H1 (cell line): ENCODE measurements at regions not wholly inside any gene's neighbourhood (a gene's known extent, or its start where the extent isn't known, plus 50 kb on each side); places are given as distances from the start of the nearest gene placed in this dataset.

Experiments used
- CTCF ChIA-PET: fragments of 300-600 bp; sonication (Branson Sonifier 250); formaldehyde crosslinking; loops from one replicate; lab custom pipeline; 2021; ENCODE audit not compliant: partially characterized antibody; lab: Charles Lee
- POLR2A ChIA-PET: fragments of 300-600 bp; sonication (Branson Sonifier 250); formaldehyde crosslinking; loops from one replicate; lab custom pipeline; 2021; ENCODE audit warnings: inconsistent platforms; ENCODE audit not compliant: partially characterized antibody; lab: Charles Lee
- DNase-seq, 2 experiments: peaks; one replicate each; pipeline versions ENCODE4 v3.0.0 to v3.0.0-alpha.2; 2010 to 2022; ENCODE audit warnings: low spot score in 2 of 2, low read depth in 1 of 2, mixed read lengths in 1 of 2
- FAIRE-seq: peaks from 2 replicates; lab custom pipeline; 2011; peaks lifted over from hg19 to GRCh38; lab: Jason Lieb, UNC
- H2AFZ ChIP-seq: 2 replicates; pipeline ENCODE4 v1.8.1; 2012; ENCODE audit warnings: low read length, inconsistent platforms
- H2AK5ac ChIP-seq: 2 replicates; pipeline ENCODE4 v1.6.1; 2013; ENCODE audit warnings: low read depth, low read length
- H2BK120ac ChIP-seq: replicated peaks from 2 replicates; pipeline ENCODE3; 2013; ENCODE audit warnings: low read depth, low read length, inconsistent platforms
- H2BK12ac ChIP-seq: 2 replicates; pipeline ENCODE4 v1.6.1; 2013; ENCODE audit warnings: low read depth, low read length
- H2BK15ac ChIP-seq: 2 replicates; pipeline ENCODE4 v1.6.1; 2013; ENCODE audit warnings: low read length
- H2BK20ac ChIP-seq: 2 replicates; pipeline ENCODE4 v1.6.1; 2013; ENCODE audit warnings: low read length
- H2BK5ac ChIP-seq: 2 replicates; pipeline ENCODE4 v1.6.1; 2013; ENCODE audit warnings: low read depth, low read length
- H3K14ac ChIP-seq: 2 replicates; pipeline ENCODE4 v1.6.1; 2013; ENCODE audit warnings: inconsistent platforms; ENCODE audit not compliant: insufficient read length
- H3K18ac ChIP-seq: 2 replicates; pipeline ENCODE4 v1.6.1; 2013; ENCODE audit warnings: low read length; ENCODE audit errors: extremely low read depth
- H3K23ac ChIP-seq: 2 replicates; pipeline ENCODE4 v1.6.1; 2013; ENCODE audit warnings: inconsistent platforms; ENCODE audit not compliant: insufficient read length
- H3K23me2 ChIP-seq: 2 replicates; pipeline ENCODE4 v1.6.1; 2013; ENCODE audit warnings: low read depth, low read length
- H3K27ac ChIP-seq: 2 replicates; pipeline ENCODE4 v1.6.1; 2011; ENCODE audit warnings: low read depth, low read length, inconsistent platforms
- H3K27me3 ChIP-seq, 4 experiments: replicated peaks in 1 of 4; 1 replicate in 1 of 4; 2 replicates in 3 of 4; pipeline versions ENCODE4 v1.6.1 to v1.8.1; 2011 to 2013; ENCODE audit warnings: low read length in 3 of 4, mild to moderate bottlenecking in 3 of 4, inconsistent platforms in 2 of 4, mixed read lengths in 2 of 4, moderate library complexity in 1 of 4; ENCODE audit not compliant: control insufficient read depth in 3 of 4, insufficient read depth in 3 of 4; ENCODE audit errors: extremely low read depth in 1 of 4
- H3K36me3 ChIP-seq, 4 experiments: 2 replicates each; pipeline versions ENCODE4 v1.6.1 to v1.8.1; 2011 to 2013; ENCODE audit warnings: mild to moderate bottlenecking in 4 of 4, low read length in 3 of 4, moderate library complexity in 2 of 4, control low read depth in 1 of 4, inconsistent platforms in 1 of 4; ENCODE audit not compliant: insufficient read depth in 4 of 4, control insufficient read depth in 2 of 4
- H3K4ac ChIP-seq: replicated peaks from 2 replicates; pipeline ENCODE3; 2013; ENCODE audit warnings: low read length, low read depth, mixed read lengths, inconsistent platforms; ENCODE audit not compliant: insufficient read length
- H3K4me1 ChIP-seq, 4 experiments: replicated peaks in 1 of 4; 1 replicate in 1 of 4; 2 replicates in 3 of 4; pipeline versions ENCODE4 v1.6.1 to v1.8.1; 2011 to 2013; ENCODE audit warnings: low read length in 3 of 4, inconsistent platforms in 2 of 4, mixed read lengths in 1 of 4; ENCODE audit not compliant: insufficient read depth in 4 of 4, control insufficient read depth in 3 of 4
- H3K4me2 ChIP-seq, 2 experiments: 2 replicates each; pipeline versions ENCODE4 v1.6.1 to v1.8.1; 2011 to 2013; ENCODE audit warnings: low read depth in 2 of 2, low read length in 2 of 2, control low read depth in 1 of 2, inconsistent platforms in 1 of 2, mild to moderate bottlenecking in 1 of 2; ENCODE audit not compliant: insufficient read depth in 1 of 2
- H3K4me3 ChIP-seq, 4 experiments: fragments of 200-600, 300-600 bp in 1 of 4; sonication (generic), shearing (Covaris generic), sonication (Bioruptor Twin) in 1 of 4; 2 replicates each; pipeline versions ENCODE4 v1.5.1 to v1.8.1; 2011 to 2016; ENCODE audit warnings: low read length in 4 of 4, low read depth in 3 of 4, control low read depth in 2 of 4, inconsistent platforms in 2 of 4, mild to moderate bottlenecking in 2 of 4, mixed read lengths in 1 of 4, moderate library complexity in 1 of 4; ENCODE audit not compliant: insufficient read depth in 2 of 4; ENCODE audit errors: extremely low read depth in 1 of 4
- H3K56ac ChIP-seq: replicated peaks from 2 replicates; pipeline ENCODE3; 2013; ENCODE audit warnings: low read depth, mild to moderate bottlenecking, mixed read lengths, low read length, inconsistent platforms; ENCODE audit not compliant: insufficient read length
- H3K79me1 ChIP-seq: 2 replicates; pipeline ENCODE4 v1.6.1; 2013; ENCODE audit warnings: low read depth, low read length, control low read depth
- H3K79me2 ChIP-seq, 2 experiments: 2 replicates each; pipeline versions ENCODE4 v1.6.1 to v1.8.1; 2012 to 2013; ENCODE audit warnings: low read length in 2 of 2, mild to moderate bottlenecking in 2 of 2, inconsistent platforms in 1 of 2; ENCODE audit not compliant: insufficient read depth in 2 of 2, control insufficient read depth in 1 of 2
- H3K9ac ChIP-seq, 4 experiments: replicated peaks in 1 of 4; 1 replicate in 1 of 4; 2 replicates in 3 of 4; pipeline versions ENCODE4 v1.6.1 to v1.8.1; 2011 to 2013; ENCODE audit warnings: low read depth in 3 of 4, low read length in 3 of 4, control low read depth in 2 of 4, mild to moderate bottlenecking in 2 of 4, moderate library complexity in 2 of 4, inconsistent platforms in 1 of 4; ENCODE audit errors: extremely low read depth in 1 of 4
- H3K9me3 ChIP-seq, 2 experiments: 2 replicates each; pipeline versions ENCODE4 v1.6.1 to v1.8.1; 2012 to 2013; ENCODE audit warnings: mild to moderate bottlenecking in 2 of 2, moderate library complexity in 2 of 2, control low read depth in 1 of 2, inconsistent platforms in 1 of 2, low read depth in 1 of 2, low read length in 1 of 2, mixed read lengths in 1 of 2; ENCODE audit not compliant: insufficient read depth in 2 of 2
- H4K20me1 ChIP-seq, 2 experiments: replicated peaks in 1 of 2; 2 replicates each; pipeline versions ENCODE3 to v1.8.1; 2011 to 2013; ENCODE audit warnings: inconsistent platforms in 2 of 2, low read length in 2 of 2, mild to moderate bottlenecking in 1 of 2; ENCODE audit not compliant: insufficient read depth in 2 of 2, control insufficient read depth in 1 of 2
- H4K5ac ChIP-seq: 2 replicates; pipeline ENCODE4 v1.6.1; 2013; ENCODE audit warnings: low read length, low read depth, mixed read lengths, inconsistent platforms; ENCODE audit not compliant: insufficient read length
- H4K8ac ChIP-seq: 2 replicates; pipeline ENCODE4 v1.8.0; 2013; ENCODE audit warnings: mild to moderate bottlenecking, moderate library complexity, low read length, inconsistent platforms; ENCODE audit not compliant: insufficient read depth; ENCODE audit errors: extremely low read depth
- H4K91ac ChIP-seq: replicated peaks from 2 replicates; pipeline ENCODE3; 2013; ENCODE audit warnings: low read length, mixed read lengths, inconsistent platforms; ENCODE audit not compliant: insufficient read length
- GTF2F1 ChIP-seq: IDR thresholded peaks from 2 replicates; pipeline ENCODE4 v1.6.1; 2012; ENCODE audit warnings: low read depth, low read length, improper control_type of control experiment, borderline replicate concordance
- HDAC2 ChIP-seq, 2 experiments: fragments of 300-600 bp in 1 of 2; sonication (generic) in 1 of 2; IDR thresholded peaks; 2 replicates each; pipeline ENCODE4 v1.6.1; 2011 to 2012; ENCODE audit warnings: low read depth in 2 of 2, low read length in 2 of 2, mild to moderate bottlenecking in 2 of 2, moderate library complexity in 2 of 2, borderline replicate concordance in 1 of 2, inconsistent platforms in 1 of 2
- NRF1 ChIP-seq: IDR thresholded peaks from 2 replicates; pipeline ENCODE4 v1.6.1; 2011; ENCODE audit warnings: mild to moderate bottlenecking, low read depth, low read length, improper control_type of control experiment
- RNF2 ChIP-seq: fragments of 200-900, 300-1000 bp; sonication (generic); IDR thresholded peaks from 2 replicates; pipeline ENCODE4 v1.7.1; 2016; ENCODE audit warnings: borderline replicate concordance, low read depth, mild to moderate bottlenecking, antibody characterized with exemption, low read length; ENCODE audit not compliant: poor library complexity, severe bottlenecking; ENCODE audit errors: missing control alignments
- ZNF274 ChIP-seq: IDR thresholded peaks from 2 replicates; pipeline ENCODE4 v1.7.0; 2012; ENCODE audit warnings: low read length, borderline replicate concordance; ENCODE audit errors: extremely low read depth
- WGBS, 2 experiments: shearing (Covaris generic) in 1 of 2; methylation state at CpG; one replicate each; pipeline versions ENCODE4 v1.1.6 to v1.1.7; 2013 to 2015; ENCODE audit warnings: low lambda C conversion rate in 2 of 2, mixed read lengths in 2 of 2, inconsistent platforms in 1 of 2, low coverage in 1 of 2, missing lambda C conversion rate in 1 of 2; ENCODE audit not compliant: insufficient replicate concordance in 2 of 2, insufficient coverage in 1 of 2, insufficient read length in 1 of 2; ENCODE audit errors: extremely low coverage in 1 of 2, missing lambda C conversion rate in 1 of 2; 5-methylcytosine and 5-hydroxymethylcytosine counted together
- TF ChIP-seq, protein P1 (sequence below), 3 experiments: IDR thresholded peaks; 1 replicate in 2 of 3; 2 replicates in 1 of 3; pipeline versions ENCODE4 v1.5.1 to v1.6.1; 2011; ENCODE audit warnings: low read length in 3 of 3, mild to moderate bottlenecking in 3 of 3, inconsistent platforms in 2 of 3, low read depth in 1 of 3, moderate library complexity in 1 of 3; ENCODE audit not compliant: insufficient read depth in 1 of 3; ENCODE audit errors: control extremely low read depth in 1 of 3

DNA sequence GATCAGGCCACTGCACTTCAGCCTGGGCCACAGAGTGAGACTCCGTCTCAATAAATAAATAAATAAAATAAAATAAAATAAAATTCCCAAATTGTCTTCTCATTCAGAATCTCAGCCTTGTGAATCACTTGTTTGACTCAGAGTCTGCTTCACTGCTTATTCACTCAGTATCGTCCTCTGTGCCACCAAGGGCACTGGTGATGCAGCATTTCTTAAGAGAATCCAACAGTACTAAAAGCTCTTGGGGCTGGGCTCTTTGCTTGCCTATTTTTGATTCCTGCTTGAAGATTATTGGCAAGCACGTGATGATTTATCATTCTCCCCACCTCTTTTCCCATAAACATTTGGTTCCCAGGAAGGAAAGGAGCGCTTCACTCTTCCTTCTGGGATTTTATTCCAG lies 54.8 kb upstream of the HMGB1 start:
- H4K91ac ChIP-seq: no peak overlapping the region
- no peak overlapping the region for H3K18ac ChIP-seq
- no peak overlapping the region for H2BK12ac ChIP-seq
- H4K5ac ChIP-seq: no peak overlapping the region
- no peaks in the 10 kb centered on the region for H4K20me1 ChIP-seq
- no peaks in the 10 kb centered on the region for H3K79me2 ChIP-seq
- no peaks in the 10 kb centered on the region for H3K4me1 ChIP-seq
- H2BK120ac ChIP-seq: no peak overlapping the region
- H3K4ac ChIP-seq: no peak overlapping the region
- POLR2A ChIA-PET: no interaction called here
- H3K27ac ChIP-seq: no peak overlapping the region
- H3K9ac ChIP-seq: no peak overlapping the region
- TF ChIP-seq ZNF274 (no peak), HDAC2 (IDR thresholded peaks at IDR 0.05; ENCODE audit: borderline replicate concordance in 1 of 2, low read depth in 2 of 2, low read length in 2 of 2) (no peak), GTF2F1 (no peak), NRF1 (no peak), RNF2 (no peak)
- TF ChIP-seq, protein P1, sequence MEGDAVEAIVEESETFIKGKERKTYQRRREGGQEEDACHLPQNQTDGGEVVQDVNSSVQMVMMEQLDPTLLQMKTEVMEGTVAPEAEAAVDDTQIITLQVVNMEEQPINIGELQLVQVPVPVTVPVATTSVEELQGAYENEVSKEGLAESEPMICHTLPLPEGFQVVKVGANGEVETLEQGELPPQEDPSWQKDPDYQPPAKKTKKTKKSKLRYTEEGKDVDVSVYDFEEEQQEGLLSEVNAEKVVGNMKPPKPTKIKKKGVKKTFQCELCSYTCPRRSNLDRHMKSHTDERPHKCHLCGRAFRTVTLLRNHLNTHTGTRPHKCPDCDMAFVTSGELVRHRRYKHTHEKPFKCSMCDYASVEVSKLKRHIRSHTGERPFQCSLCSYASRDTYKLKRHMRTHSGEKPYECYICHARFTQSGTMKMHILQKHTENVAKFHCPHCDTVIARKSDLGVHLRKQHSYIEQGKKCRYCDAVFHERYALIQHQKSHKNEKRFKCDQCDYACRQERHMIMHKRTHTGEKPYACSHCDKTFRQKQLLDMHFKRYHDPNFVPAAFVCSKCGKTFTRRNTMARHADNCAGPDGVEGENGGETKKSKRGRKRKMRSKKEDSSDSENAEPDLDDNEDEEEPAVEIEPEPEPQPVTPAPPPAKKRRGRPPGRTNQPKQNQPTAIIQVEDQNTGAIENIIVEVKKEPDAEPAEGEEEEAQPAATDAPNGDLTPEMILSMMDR (IDR thresholded peaks at IDR 0.05; ENCODE audit: control extremely low read depth in 1 of 3, insufficient read depth in 1 of 3, low read depth in 1 of 3, low read length in 3 of 3): no peak
- no peaks in the 10 kb centered on the region for H3K79me1 ChIP-seq
- H3K23me2 ChIP-seq: 0 out of 2 replicates have a peak, but pooled peaks cover 2% of the 10 kb centered on the region
- H3K27me3 ChIP-seq: no peaks in the 10 kb centered on the region
- H4K8ac ChIP-seq: no peak overlapping the region
- H2AK5ac ChIP-seq: no peak overlapping the region
- FAIRE-seq: no peak
- no peak overlapping the region for H3K4me3 ChIP-seq
- H3K23ac ChIP-seq: no peak overlapping the region
- no peak overlapping the region for H2BK20ac ChIP-seq
- H3K56ac ChIP-seq: no peak overlapping the region
- no peak overlapping the region for H2BK5ac ChIP-seq
- H3K14ac ChIP-seq: no peak overlapping the region
- 87% methylated on average over 4 of the region's 4 CpGs; no CpG with 5 or more reads in 1 of the 2 experiments for WGBS, 2 experiments
- H3K36me3 ChIP-seq: no peaks in the 10 kb centered on the region
- CTCF ChIA-PET: no interaction called here
- H2AFZ ChIP-seq: no peak overlapping the region
- H3K9me3 ChIP-seq: no peaks in the 10 kb centered on the region
- H3K4me2 ChIP-seq: no peak overlapping the region
- no peak for DNase-seq
- no peak overlapping the region for H2BK15ac ChIP-seq
